ENCODE measurements at regions not wholly inside any gene's neighbourhood (a gene's known extent, or its start where the extent isn't known, plus 50 kb on each side); places are given as distances from the start of the nearest gene placed in this dataset.

GRCh38 chr5:175282611-175283225 is 161.3 kb downstream of the DRD1 start:
- no peak for DNase-seq

- DNase-seq, result no peak
Observed at GRCh38 chr5:175281714-175282113, 162.3 kb downstream of the DRD1 start.

GRCh38 chr5:175281257-175281656 is 162.7 kb downstream of the DRD1 start:
- no peak for DNase-seq

- DNase-seq, result no peak
Observed at GRCh38 chr5:175279506-175279905, 164.5 kb downstream of the DRD1 start.

- no peak for DNase-seq
Observed at GRCh38 chr5:175275748-175276147, 168.2 kb downstream of the DRD1 start.

GRCh38 chr5:175275097-175275496 is 168.9 kb downstream of the DRD1 start:
- no peak for DNase-seq

- no peak for DNase-seq
Observed at GRCh38 chr5:175274171-175274570, 169.8 kb downstream of the DRD1 start.

- DNase-seq, result no peak
Observed at GRCh38 chr5:175264406-175264805, 179.6 kb downstream of the DRD1 start.

- DNase-seq, result no peak
Observed at GRCh38 chr5:175263776-175264175, 180.2 kb downstream of the DRD1 start.

- DNase-seq, result no peak
Observed at GRCh38 chr5:175261526-175261925, 182.5 kb downstream of the DRD1 start.

GRCh38 chr5:175261037-175261436 is 182.9 kb downstream of the DRD1 start:
- no peak for DNase-seq

GRCh38 chr5:175257847-175258194 is 186.2 kb downstream of the DRD1 start:
- DNase-seq, result no peak

- no peak for DNase-seq
Observed at GRCh38 chr5:175257128-175257846, 186.7 kb downstream of the DRD1 start.

GRCh38 chr5:175254155-175254554 is 189.8 kb downstream of the DRD1 start:
- DNase-seq, result no peak

GRCh38 chr5:175253597-175253996 is 190.4 kb downstream of the DRD1 start:
- no peak for DNase-seq

- no peak for DNase-seq
Observed at GRCh38 chr5:175252234-175252805, 191.7 kb downstream of the DRD1 start.

- no peak for DNase-seq
Observed at GRCh38 chr5:175250426-175250825, 193.6 kb downstream of the DRD1 start.

GRCh38 chr5:175248416-175248905 is 195.5 kb downstream of the DRD1 start:
- DNase-seq, result no peak

- DNase-seq, result no peak
Observed at GRCh38 chr5:175246889-175247520, 197.0 kb downstream of the DRD1 start.

GRCh38 chr5:175246242-175246888 is 197.6 kb downstream of the DRD1 start:
- DNase-seq, result peak in 1 of 5 donors; percentile 27

- no peak for DNase-seq
Observed at GRCh38 chr5:175243441-175243840, 200.5 kb downstream of the DRD1 start.

GRCh38 chr5:175242207-175242606 is 201.8 kb downstream of the DRD1 start:
- no peak for DNase-seq

- DNase-seq, result no peak
Observed at GRCh38 chr5:175238326-175238725, 205.7 kb downstream of the DRD1 start.
